HCEC 1CT (cell line): ENCODE measurements at regions not wholly inside any gene's neighbourhood (a gene's known extent, or its start where the extent isn't known, plus 50 kb on each side); places are given as distances from the start of the nearest gene placed in this dataset.

ENCODE experiments used
- DNase-seq: peaks from one replicate; pipeline ENCODE4 v3.0.0-alpha.2; 2017

- no peak for DNase-seq
Measured at GRCh38 chr15:94535298-94536048, 304.1 kb downstream of the MCTP2 start.

GRCh38 chr15:94536549-94536948 lies 305.2 kb downstream of the MCTP2 start:
- no peak for DNase-seq

GRCh38 chr15:94538280-94538679 lies 306.9 kb downstream of the MCTP2 start:
- DNase-seq = no peak

GRCh38 chr15:94542391-94542790 lies 311.0 kb downstream of the MCTP2 start:
- no peak for DNase-seq

- DNase-seq = peak; percentile 1
Measured at GRCh38 chr15:94546808-94547207, 315.4 kb downstream of the MCTP2 start.

GRCh38 chr15:94547711-94548110 lies 316.4 kb downstream of the MCTP2 start:
- no peak for DNase-seq

- DNase-seq = no peak
Measured at GRCh38 chr15:94555841-94556519, 324.6 kb downstream of the MCTP2 start.

GRCh38 chr15:94561036-94561689 lies 329.8 kb downstream of the MCTP2 start:
- no peak for DNase-seq

- DNase-seq = no peak
Measured at GRCh38 chr15:94563456-94563855, 332.1 kb downstream of the MCTP2 start.

- DNase-seq = no peak
Measured at GRCh38 chr15:94576889-94577533, 345.6 kb downstream of the MCTP2 start.

- no peak for DNase-seq
Measured at GRCh38 chr15:94579286-94579685, 347.9 kb downstream of the MCTP2 start.

- DNase-seq = no peak
Measured at GRCh38 chr15:94580211-94580885, 349.0 kb downstream of the MCTP2 start.

- no peak for DNase-seq
Measured at GRCh38 chr15:94582368-94582767, 351.0 kb downstream of the MCTP2 start.

GRCh38 chr15:94584833-94585244 lies 353.5 kb downstream of the MCTP2 start:
- no peak for DNase-seq

GRCh38 chr15:94586099-94586498 lies 354.7 kb downstream of the MCTP2 start:
- DNase-seq = no peak

- DNase-seq = no peak
Measured at GRCh38 chr15:94587113-94587512, 355.8 kb downstream of the MCTP2 start.

- DNase-seq = no peak
Measured at GRCh38 chr15:94588993-94589392, 357.6 kb downstream of the MCTP2 start.

GRCh38 chr15:94592495-94592894 lies 361.1 kb downstream of the MCTP2 start:
- DNase-seq = no peak

- no peak for DNase-seq
Measured at GRCh38 chr15:94596707-94597106, 365.3 kb downstream of the MCTP2 start.

- no peak for DNase-seq
Measured at GRCh38 chr15:94600505-94600904, 369.1 kb downstream of the MCTP2 start.

- no peak for DNase-seq
Measured at GRCh38 chr15:94602754-94603470, 371.6 kb downstream of the MCTP2 start.

GRCh38 chr15:94606286-94606685 lies 374.9 kb downstream of the MCTP2 start:
- no peak for DNase-seq
